Panc1 (cell line): ENCODE measurements at regions not wholly inside any gene's neighbourhood (a gene's known extent, or its start where the extent isn't known, plus 50 kb on each side); places are given as distances from the start of the nearest gene placed in this dataset.
"Not testable (repeated sequence)": the region's sequence is repeated elsewhere in the genome, so short reads cannot be mapped to it uniquely, and the experiment has no call there.

Experiments used
- POLR2AphosphoS5 ChIP-seq: IDR thresholded peaks from 2 replicates; pipeline ENCODE4 v1.6.1; 2012; ENCODE audit warnings: mild to moderate bottlenecking, low read depth, low read length, moderate library complexity
- SIN3A ChIP-seq: IDR thresholded peaks from 2 replicates; pipeline ENCODE4 v1.6.1; 2012; ENCODE audit warnings: low read depth, mild to moderate bottlenecking, low read length, moderate library complexity, borderline replicate concordance; ENCODE audit not compliant: insufficient read depth
- TCF7L2 ChIP-seq: IDR thresholded peaks from 2 replicates; pipeline ENCODE4 v1.6.1; 2011; ENCODE audit warnings: mild to moderate bottlenecking, low read depth, low read length, inconsistent platforms
- TF ChIP-seq, protein P1 (sequence below): fragments of 450-650 bp; IDR thresholded peaks from 2 replicates; pipeline ENCODE4 v1.5.1; 2017; ENCODE audit warnings: mild to moderate bottlenecking

DNA sequence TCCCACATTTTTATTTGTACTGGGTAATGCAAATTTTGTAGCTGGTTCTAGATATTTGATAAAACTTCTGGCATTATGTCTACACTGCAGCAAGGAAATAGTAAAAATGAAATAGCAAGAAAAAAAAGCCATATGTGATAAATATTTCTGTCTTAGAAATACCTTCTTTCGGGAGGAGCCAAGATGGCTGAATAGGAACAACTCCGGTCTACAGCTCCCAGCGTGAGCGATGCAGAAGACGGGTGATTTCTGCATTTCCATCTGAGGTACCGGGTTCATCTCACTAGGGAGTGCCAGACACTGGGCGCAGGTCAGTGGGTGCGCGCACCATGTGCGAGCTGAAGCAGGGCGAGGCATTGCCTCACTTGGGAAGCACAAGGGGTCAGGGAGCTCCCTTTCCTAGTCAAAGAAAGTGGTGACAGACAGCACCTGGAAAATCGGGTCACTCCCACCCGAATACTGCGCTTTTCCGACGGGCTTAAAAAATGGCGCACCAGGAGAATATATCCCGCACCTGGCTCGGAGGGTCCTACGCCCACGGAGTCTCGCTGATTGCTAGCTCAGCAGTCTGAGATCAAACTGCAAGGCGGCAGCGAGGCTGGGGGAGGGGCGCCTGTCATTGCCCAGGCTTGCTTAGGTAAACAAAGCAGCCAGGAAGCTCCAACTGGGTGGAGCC lies 461.4 kb downstream of the ZWINT start:
- TF ChIP-seq, protein P1, sequence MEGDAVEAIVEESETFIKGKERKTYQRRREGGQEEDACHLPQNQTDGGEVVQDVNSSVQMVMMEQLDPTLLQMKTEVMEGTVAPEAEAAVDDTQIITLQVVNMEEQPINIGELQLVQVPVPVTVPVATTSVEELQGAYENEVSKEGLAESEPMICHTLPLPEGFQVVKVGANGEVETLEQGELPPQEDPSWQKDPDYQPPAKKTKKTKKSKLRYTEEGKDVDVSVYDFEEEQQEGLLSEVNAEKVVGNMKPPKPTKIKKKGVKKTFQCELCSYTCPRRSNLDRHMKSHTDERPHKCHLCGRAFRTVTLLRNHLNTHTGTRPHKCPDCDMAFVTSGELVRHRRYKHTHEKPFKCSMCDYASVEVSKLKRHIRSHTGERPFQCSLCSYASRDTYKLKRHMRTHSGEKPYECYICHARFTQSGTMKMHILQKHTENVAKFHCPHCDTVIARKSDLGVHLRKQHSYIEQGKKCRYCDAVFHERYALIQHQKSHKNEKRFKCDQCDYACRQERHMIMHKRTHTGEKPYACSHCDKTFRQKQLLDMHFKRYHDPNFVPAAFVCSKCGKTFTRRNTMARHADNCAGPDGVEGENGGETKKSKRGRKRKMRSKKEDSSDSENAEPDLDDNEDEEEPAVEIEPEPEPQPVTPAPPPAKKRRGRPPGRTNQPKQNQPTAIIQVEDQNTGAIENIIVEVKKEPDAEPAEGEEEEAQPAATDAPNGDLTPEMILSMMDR = not testable (repeated sequence)
- not testable (repeated sequence) for TF ChIP-seq SIN3A, POLR2AphosphoS5, TCF7L2
